Duodenal mucosa (tissue), 2 donors: ENCODE measurements at regions not wholly inside any gene's neighbourhood (a gene's known extent, or its start where the extent isn't known, plus 50 kb on each side); places are given as distances from the start of the nearest gene placed in this dataset.
"Not testable (repeated sequence)": the region's sequence is repeated elsewhere in the genome, so short reads cannot be mapped to it uniquely, and the experiment has no call there.

Source experiments
- H3K27ac ChIP-seq: one replicate; pipeline ENCODE4 v1.7.0; 2013; ENCODE audit warnings: low read depth, low read length
- H3K27me3 ChIP-seq, 2 donors: one replicate each; pipeline ENCODE4 v1.7.0; 2013; ENCODE audit warnings: low read length in 2 of 2, control low read depth in 1 of 2; ENCODE audit not compliant: insufficient read depth in 2 of 2, control insufficient read depth in 1 of 2
- H3K36me3 ChIP-seq, 2 donors: one replicate each; pipeline ENCODE4 v1.7.0; 2013; ENCODE audit warnings: low read length in 2 of 2, control low read depth in 1 of 2; ENCODE audit not compliant: insufficient read depth in 2 of 2, control insufficient read depth in 1 of 2
- H3K4me1 ChIP-seq, 2 donors: one replicate each; pipeline ENCODE4 v1.7.0; 2013; ENCODE audit warnings: low read length in 2 of 2, control low read depth in 1 of 2; ENCODE audit not compliant: insufficient read depth in 2 of 2, control insufficient read depth in 1 of 2
- H3K4me3 ChIP-seq, 2 donors: one replicate each; pipeline ENCODE4 v1.7.0; 2013; ENCODE audit warnings: low read length in 2 of 2, low read depth in 1 of 2
- H3K9ac ChIP-seq, 2 donors: one replicate each; pipeline ENCODE4 v1.7.0; 2013; ENCODE audit warnings: low read length in 2 of 2, low read depth in 1 of 2
- H3K9me3 ChIP-seq, 2 donors: one replicate each; pipeline ENCODE4 v1.7.0; 2013; ENCODE audit warnings: low read length in 2 of 2, control low read depth in 1 of 2; ENCODE audit not compliant: control insufficient read depth in 1 of 2

- H3K27ac ChIP-seq = no peak overlapping the region
- no peaks in the 10 kb centered on the region for H3K27me3 ChIP-seq
- no peak overlapping the region for H3K4me3 ChIP-seq
- H3K36me3 ChIP-seq = no peaks in the 10 kb centered on the region
- no peak overlapping the region for H3K9ac ChIP-seq
- peaks cover 0 to 6% of the 10 kb centered on the region in 2 donors for H3K4me1 ChIP-seq
- H3K9me3 ChIP-seq = peaks cover 12% of the 10 kb centered on the region in 2 donors
These were observed 76.9 kb upstream of the SIRPA start for GRCh38 chr20:1818247-1818840.

GRCh38 chr20:1817577-1818211 is 77.5 kb upstream of the SIRPA start:
- no peak overlapping the region for H3K4me3 ChIP-seq
- no peak overlapping the region for H3K27ac ChIP-seq
- H3K4me1 ChIP-seq = peaks cover 0 to 6% of the 10 kb centered on the region in 2 donors
- peaks cover 5 to 6% of the 10 kb centered on the region in 2 donors for H3K9me3 ChIP-seq
- H3K9ac ChIP-seq = no peak overlapping the region
- no peaks in the 10 kb centered on the region for H3K36me3 ChIP-seq
- no peaks in the 10 kb centered on the region for H3K27me3 ChIP-seq

GRCh38 chr20:1816384-1817381 is 78.5 kb upstream of the SIRPA start:
- no peak overlapping the region for H3K9ac ChIP-seq
- H3K4me1 ChIP-seq = peaks cover 4 to 13% of the 10 kb centered on the region in 2 donors
- no peaks in the 10 kb centered on the region for H3K27me3 ChIP-seq
- H3K36me3 ChIP-seq = no peaks in the 10 kb centered on the region
- H3K9me3 ChIP-seq = peaks cover 0 to under 1% of the 10 kb centered on the region in 2 donors
- H3K4me3 ChIP-seq = no peak overlapping the region
- H3K27ac ChIP-seq = no peak overlapping the region

- H3K9me3 ChIP-seq = no peaks in the 10 kb centered on the region
- H3K36me3 ChIP-seq = no peaks in the 10 kb centered on the region
- peaks cover 9 to 17% of the 10 kb centered on the region in 2 donors for H3K4me1 ChIP-seq
- H3K27me3 ChIP-seq = no peaks in the 10 kb centered on the region
- H3K4me3 ChIP-seq = no peak overlapping the region
- H3K9ac ChIP-seq = no peak overlapping the region
- no peak overlapping the region for H3K27ac ChIP-seq
These were observed 79.6 kb upstream of the SIRPA start for GRCh38 chr20:1815502-1816085.

GRCh38 chr20:1814861-1815260 is 80.3 kb upstream of the SIRPA start:
- H3K4me3 ChIP-seq, H3K36me3 ChIP-seq, H3K27me3 ChIP-seq, H3K9me3 ChIP-seq, H3K27ac ChIP-seq, H3K9ac ChIP-seq: not testable (repeated sequence)
- H3K4me1 ChIP-seq = peaks cover 9 to 17% of the 10 kb centered on the region in 2 donors

- no peak overlapping the region for H3K27ac ChIP-seq
- no peaks in the 10 kb centered on the region for H3K36me3 ChIP-seq
- H3K9ac ChIP-seq = no peak overlapping the region
- no peaks in the 10 kb centered on the region for H3K9me3 ChIP-seq
- peaks cover 9 to 17% of the 10 kb centered on the region in 2 donors for H3K4me1 ChIP-seq
- no peak overlapping the region for H3K4me3 ChIP-seq
- H3K27me3 ChIP-seq = no peaks in the 10 kb centered on the region
These were observed 81.3 kb upstream of the SIRPA start for GRCh38 chr20:1813674-1814635.

GRCh38 chr20:1813101-1813529 is 82.1 kb upstream of the SIRPA start:
- Histone ChIP-seq H3K27ac (no peak overlapping the region), H3K36me3 (no peaks in the 10 kb centered on the region), H3K9ac (no peak overlapping the region), H3K27me3 (no peaks in the 10 kb centered on the region), H3K4me3 (no peak overlapping the region), H3K4me1 (peaks cover 9 to 17% of the 10 kb centered on the region in 2 donors), H3K9me3 (no peaks in the 10 kb centered on the region)

GRCh38 chr20:1811621-1812498 is 83.3 kb upstream of the SIRPA start:
- Histone ChIP-seq H3K4me3 (no peak overlapping the region), H3K36me3 (no peaks in the 10 kb centered on the region), H3K27ac (no peak overlapping the region), H3K4me1 (peaks cover 9 to 11% of the 10 kb centered on the region in 2 donors), H3K9me3 (no peaks in the 10 kb centered on the region), H3K27me3 (no peaks in the 10 kb centered on the region), H3K9ac (no peak overlapping the region)
